NOMO-1 treated with DMSO at 0.1 percent for 48 hours (cell line): ENCODE measurements at regions not wholly inside any gene's neighbourhood (a gene's known extent, or its start where the extent isn't known, plus 50 kb on each side); places are given as distances from the start of the nearest gene placed in this dataset.
"Not testable (repeated sequence)": the region's sequence is repeated elsewhere in the genome, so short reads cannot be mapped to it uniquely, and the experiment has no call there.

Experiments used
- DNase-seq: peaks from one replicate; lab custom pipeline; 2025; ENCODE audit not compliant: unreplicated experiment; lab: John Stamatoyannopoulos, UW

DNA sequence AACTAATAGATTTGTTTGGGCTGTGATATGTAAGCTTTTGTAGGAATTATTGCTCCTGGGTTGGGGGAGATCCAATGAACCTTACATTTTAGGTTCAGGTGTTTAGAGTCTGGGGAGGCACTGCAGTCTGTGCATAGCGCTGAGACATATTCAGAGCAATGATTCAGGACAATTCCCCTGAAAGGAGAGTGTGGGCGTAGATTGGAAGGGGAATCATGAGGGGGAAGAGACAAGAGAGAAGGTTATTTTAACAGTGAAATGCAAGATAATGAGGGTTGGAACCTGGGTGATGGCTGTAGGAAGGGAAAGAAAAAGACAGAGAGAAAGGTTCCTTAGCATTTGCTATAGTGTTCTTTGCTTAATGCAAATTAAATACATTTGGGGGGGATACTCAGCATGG is 1013.4 kb downstream of the REEP3 start:
- no peak for DNase-seq

DNA sequence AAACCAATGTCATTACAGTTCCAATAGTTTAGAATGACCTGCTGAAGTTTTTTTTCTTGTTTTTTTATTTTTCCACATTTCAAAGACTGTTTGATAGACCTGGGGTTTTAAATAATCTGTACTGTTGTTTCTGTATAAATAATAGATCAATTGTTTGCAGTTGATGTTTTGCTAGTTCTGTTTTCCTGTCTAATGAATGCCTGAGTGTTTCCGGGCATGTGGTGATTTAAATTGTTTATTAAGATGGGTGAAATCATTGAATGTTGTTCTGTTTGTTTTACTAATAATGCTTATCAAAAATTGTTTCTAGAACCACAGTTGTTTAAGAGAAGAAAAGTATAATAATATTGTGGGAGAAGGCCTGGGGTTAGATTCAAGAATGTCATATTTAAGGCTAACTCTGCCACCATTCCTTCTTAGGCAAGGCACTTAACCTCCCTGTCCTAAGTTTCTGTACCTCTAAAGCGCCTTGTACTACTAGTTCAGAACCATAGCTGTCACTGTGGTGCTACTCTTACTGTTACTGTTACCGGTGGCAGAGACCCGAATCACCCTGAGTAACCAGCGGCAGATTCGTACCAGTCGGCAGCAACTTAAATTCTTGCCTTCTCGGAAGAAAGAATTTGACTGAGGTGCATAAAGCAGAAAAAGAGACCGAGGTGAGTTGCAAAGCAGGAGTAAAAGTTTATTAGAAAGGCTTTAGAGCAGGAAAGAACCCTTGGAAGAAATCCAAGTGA is 1014.1 kb downstream of the REEP3 start:
- DNase-seq, result no peak

DNA sequence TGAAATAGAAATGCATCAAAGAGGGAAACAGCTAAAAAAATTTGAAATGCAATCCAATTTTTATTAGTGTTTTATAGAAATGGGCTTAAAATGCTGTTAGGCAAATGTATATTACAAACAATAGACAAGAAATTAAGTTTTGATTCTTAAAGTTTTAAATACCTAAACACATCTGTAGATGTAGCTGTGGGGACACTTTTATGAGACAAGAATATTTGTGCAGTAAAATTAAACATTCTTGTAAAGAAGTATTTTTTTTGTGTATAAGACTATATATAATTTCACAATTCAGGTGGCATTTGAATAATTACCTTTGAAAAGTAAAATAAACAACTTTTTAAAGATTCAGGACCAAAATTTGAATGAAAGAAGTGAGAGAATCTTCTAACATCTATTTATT is 1015.9 kb downstream of the REEP3 start:
- DNase-seq, result no peak

DNA sequence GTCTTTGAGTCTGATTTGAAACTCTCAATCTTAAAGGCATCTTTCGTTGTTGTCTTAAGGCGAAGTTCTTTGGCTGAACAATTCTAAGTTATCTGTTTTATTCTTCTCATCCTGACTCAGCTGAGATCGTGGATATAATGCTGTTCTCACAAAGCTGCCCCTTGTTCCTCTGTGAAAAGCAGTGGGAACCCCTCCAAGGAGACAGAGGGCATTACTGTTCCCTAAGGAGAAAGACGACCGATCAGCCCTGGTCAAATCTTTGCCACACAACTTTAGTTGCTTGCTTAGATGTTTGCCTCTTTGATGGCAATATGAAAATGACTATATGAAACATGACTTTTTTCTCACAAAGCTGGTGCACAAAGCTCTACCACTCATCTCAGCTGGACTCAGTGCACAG is 1016.7 kb downstream of the REEP3 start:
- DNase-seq, result no peak

DNA sequence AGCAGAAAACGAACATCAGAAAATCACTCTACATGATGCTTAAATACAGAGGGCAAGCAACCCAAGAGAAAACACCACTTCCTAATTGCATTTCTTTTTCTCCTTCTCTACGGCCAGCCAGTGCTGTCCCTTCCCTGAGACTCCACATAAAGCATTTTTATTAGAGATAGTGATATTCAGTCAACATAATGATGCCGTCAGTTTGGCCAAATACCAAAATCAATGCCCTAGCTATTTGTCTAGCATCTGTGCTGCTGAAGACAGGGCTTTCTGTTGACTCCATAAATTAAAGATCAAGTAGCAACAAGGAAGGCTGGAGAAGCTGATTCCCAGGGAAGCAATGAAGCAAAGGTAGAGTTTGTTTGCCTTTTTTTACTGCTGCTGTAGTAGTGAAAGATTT is 1024.9 kb downstream of the REEP3 start:
- no peak for DNase-seq

DNA sequence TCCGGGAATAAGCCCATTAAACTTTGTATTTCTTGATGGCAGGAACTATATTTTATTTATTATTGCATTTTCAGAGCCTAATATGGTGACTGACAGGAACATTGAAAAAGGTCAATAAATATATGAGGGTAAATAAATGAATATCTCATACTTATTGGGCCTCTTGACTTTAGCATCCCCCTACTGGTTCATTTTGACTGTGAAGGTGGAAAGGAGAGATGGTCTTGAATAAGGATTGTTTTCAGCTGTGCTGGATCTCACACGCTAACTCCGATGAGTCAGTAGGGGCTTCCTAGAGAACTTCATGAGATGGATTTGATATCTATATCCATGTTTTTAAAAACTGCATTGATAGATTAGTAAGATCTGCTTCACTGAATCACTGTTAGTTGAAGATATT is 1026.0 kb downstream of the REEP3 start:
- no peak for DNase-seq

DNA sequence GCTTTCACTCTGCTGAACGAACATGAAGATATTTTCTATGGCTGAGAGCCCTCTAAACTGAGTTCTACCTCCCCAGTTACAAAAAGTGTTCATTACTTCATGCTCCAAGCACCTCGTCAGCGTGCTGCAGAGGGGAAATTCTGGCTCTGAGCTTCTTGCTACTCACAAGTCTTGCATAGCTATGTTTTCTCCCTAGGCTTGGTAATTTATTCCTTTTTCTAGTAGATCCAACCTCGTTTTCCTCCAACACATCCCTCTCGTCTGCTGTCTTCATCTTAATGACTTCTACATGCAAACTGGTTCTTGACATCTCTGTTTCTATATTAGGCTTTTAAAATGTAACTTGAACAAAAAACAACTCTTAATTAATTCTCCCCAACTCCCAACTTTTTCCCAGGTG is 1034.5 kb downstream of the REEP3 start:
- no peak for DNase-seq

DNA sequence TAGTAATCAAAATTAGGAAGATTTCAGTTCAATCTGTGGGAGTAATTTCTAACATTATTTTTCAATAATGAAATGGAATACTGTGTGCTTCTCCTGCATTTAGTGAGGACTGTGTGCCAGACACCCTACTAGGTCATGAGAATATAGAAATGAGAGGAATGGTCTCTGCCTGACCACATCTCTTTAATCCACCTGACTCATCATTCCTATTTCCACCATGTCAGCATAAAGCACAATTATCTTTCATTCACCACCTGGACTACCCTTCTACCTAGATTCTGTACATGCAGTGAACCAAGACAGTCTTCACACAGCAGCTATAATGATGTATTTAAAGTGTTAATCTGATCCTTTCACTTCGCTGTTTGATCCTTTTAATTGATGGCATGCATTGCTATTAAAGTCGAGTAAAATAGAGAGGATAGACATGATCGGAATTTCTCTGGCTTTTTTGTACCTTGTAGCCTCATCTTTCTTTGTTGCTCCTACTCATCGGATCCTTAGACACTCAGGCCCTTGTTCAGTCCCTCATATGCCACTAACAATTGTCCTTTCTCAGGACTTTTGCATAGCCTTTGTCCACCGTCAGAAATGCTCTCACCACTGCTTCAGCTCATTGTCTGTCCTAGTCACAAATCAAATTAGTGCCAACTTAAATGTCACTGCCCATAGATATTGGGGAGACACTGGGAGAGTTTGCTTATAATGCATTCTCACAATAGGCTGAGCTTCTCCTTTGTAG is 1037.1 kb downstream of the REEP3 start:
- no peak for DNase-seq

DNA sequence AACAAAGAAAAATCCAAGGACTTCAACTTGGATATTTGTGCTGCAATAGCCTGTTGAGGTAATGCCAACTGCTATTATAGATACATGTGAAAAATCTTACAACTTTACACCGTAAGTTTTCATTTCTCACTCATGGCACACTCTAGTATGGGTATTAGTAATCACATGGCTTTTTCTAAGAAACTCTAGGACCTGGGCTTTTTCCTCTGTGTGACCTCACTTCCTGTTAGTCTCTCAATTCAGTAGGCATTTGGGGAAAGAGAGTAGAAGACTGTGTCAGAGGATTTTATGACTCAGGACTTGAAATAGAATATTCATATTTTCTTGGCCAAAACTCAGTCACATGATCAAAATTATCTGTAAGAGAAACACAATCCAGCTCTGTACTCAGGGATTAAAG is 1049.9 kb downstream of the REEP3 start:
- DNase-seq, result no peak

DNA sequence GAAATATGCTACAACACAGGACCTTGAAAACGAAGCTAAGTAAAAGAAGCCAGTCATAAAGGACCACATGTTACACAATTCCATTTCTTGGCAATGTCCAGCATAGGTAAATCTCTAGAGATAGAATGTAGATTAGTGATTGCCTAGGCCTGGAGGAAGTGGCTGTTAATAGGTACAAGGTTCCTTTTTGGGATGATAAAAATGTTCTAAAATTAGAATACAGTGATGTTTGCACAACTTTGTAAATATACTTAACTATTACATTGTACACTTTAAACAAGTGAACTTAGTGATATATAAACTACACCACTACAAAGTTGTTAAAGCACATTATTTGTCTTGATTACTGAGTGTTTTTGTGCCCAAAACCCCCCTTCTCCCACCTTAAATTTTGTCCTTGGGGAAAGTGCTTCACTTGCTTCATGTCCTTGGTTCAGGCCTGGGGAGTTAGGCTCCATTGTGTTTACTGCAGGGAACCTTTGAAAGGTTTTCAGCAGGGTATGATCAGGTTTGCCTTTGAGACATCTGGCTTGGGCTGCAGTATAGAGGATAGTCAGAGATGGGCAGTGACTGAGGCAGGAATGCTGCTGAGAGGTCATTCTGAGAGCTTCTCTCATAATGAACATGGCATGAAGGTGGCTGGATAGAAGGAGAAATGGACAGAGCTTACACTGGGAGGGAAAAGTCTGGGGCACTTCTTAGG is 1052.6 kb downstream of the REEP3 start:
- no peak for DNase-seq

DNA sequence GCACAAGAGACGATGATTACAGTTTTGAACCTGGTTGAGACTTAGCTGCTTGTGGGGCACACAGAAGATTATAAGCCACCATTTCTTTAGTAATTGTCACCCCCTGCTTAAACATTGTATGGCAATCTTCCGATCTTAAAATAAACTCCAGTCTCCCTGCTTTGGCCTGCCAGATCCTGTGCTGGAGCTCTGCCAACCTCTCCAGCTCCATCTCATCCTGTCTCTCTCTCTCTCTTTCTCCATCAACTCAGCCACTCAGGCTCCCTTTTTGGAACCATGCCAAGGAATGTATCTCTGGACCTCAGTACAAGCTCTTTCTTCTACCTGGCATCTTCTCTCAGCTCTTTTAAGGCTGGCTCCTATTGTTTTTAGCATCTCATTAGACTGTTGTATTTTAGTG is 1053.2 kb downstream of the REEP3 start:
- no peak for DNase-seq

DNA sequence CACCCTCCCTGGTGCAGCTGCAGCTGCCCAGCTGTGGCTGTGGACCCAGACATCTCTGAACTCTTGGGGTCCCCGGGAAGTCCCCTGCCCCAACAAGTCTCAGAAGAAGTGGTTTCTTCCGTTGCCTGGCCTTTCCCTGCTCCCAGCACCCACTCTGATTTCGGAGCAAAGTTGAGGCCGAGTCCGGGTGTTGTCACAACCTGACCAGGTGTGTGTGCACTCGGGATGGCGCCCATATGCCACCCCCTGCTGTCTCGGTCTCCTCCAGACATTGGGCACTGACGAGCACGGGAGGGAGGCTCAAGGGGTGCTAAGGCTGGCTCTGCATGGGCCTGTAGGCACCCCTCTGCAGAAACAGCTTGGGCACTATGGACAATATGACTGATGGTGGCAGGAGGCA is 1055.3 kb downstream of the REEP3 start:
- DNase-seq, result no peak

DNA sequence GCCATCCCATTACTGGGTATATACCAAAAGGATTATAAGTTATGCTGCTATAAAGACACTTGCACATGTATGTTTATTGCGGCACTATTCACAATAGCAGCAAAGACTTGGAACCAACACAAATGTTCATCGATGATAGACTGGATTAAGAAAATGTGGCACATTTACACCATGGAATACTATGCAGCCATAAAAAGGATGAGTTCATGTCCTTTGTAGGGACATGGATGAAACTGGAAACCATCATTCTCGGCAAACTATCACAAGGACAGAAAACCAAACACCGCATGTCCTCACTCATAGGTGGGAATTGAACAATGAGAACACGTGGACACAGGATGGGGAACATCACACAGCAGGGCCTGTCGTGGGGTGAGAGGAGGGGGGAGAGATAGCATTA is 1057.6 kb downstream of the REEP3 start:
- not testable (repeated sequence) for DNase-seq

DNA sequence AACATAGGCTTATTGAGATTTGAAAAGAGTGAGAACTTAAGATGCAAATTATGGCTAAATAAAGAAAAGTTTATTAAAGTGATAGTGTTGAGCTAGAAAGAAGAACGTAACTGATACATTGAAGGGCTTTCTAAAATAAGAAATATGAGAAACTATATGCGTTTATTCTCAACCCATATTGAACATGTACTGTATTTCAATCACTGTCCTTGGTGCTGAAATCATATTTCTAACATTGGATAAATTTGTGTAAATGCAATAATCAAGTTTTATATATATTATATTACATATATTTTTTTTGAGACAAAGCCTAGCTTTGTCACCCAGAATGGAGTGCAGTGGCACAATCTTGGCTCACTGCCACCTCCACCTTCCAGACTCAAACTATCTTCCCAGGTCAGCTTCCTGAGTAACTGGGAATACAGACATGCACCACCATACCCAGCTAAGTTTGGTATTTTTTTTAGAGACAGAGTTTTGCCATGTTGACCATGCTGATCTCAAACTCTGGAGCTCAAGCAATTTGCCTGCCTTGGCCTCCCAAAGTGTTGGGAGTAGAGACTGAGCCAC is 1065.8 kb downstream of the REEP3 start:
- DNase-seq, result no peak

DNA sequence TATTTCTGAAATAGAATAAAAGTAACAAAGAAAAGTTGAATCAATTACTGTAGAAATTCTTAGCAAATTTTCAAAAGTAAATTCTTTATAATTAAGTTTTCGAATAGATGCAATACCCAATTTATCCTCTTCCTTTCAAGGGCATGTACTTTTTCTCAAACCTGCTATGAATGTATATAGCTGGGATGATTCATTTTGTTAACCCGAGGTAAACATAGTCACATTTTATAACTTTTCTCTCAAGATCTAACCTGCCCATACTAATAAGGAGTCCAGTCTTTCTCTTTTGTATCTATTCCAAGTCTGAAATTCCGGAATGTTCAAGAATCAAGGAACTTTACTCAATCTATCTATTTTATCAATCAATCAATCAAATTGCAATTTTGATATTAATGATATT is 1072.9 kb downstream of the REEP3 start:
- DNase-seq, result no peak

DNA sequence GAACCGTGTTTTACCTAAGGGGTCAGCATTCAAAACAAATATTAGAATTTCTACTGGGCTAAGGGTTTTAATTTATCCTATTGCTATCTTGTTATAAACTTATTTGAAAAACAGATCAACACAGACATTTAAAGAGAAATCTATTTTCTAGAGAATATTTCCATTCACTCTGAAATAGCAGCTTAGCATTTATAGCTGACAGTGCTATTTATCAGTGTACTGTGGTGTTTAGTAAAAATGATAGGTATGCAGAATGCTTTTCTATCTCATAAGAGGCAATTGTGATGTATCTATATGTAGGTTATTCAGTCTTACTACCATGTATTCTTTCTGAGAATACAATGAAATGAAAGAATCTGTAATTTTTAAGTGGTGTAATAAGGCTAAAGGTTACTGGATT is 1077.4 kb downstream of the REEP3 start:
- DNase-seq, result no peak

DNA sequence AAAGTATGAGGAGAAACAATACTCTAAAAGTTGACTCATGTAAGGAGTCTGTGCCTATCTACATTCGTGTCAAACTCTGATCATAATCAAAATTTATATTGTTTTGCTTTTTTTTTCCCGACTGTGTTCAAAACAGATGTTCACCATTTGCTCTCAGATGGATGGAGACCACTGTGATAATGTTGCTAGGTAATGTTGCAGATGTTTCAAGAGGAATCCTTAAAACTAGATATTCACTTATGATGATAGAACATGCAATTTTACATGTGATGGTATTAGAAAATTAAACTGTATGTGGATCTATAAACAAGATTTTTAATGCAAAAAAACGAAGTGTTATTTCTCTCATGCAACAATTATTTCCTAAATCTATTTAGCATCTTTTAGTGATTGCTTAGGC is 1080.1 kb downstream of the REEP3 start:
- no peak for DNase-seq

DNA sequence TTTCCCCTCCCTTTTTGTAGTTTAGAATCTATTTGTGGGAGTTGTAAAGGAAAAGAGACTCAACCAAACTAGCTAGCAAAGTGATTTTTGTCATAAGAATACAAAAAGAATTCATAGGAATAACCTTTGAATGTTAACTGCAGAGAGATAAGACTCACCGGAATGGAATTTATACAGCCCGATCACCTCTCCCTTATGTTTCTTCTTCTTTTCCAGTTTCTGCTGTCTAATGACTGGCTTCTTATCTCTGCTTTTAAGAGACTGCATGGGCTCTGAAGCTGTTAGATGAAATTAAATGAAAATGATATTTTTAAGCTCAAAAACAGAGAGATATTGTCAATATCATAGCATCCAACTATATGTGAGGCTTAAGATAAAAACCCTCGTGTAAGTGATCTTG is 1095.9 kb downstream of the REEP3 start:
- no peak for DNase-seq

DNA sequence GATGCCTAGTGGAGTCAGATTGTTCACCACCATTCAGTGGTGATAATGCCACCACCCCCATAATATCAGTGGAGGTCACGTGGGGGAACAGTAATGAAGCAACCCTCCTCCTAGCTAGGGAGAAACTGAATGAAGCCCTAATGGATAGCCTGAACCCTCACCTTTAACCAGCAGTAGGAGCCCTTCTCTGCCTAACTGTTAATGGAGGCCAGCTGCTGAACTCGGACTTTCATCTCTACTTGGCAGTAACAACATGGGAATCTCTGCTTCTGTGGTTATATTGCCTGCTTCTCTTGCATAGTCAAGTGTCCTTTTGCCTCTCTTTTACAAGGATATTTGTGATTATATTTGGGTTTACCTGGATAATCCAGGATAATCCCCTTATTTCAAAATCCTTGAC is 1097.9 kb downstream of the REEP3 start:
- no peak for DNase-seq

DNA sequence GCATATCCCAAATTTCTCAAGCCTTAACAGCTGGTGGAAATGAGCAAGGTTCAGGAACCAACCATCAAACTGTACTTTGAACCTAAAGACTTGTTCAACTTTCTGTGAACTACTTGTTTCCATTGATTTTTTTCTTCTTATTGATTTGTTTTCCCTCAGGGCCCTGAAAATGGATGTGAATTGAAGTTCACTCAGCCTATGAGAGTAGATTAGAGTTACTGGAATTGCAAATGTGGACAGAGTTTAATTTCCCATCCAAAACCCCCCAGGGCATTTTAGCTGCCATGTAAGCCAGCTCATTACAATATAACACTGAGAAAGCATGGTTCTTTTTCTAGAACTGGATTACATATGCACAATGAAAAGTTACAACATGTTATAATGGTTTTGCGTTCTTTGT is 1105.7 kb downstream of the REEP3 start:
- DNase-seq, result no peak

DNA sequence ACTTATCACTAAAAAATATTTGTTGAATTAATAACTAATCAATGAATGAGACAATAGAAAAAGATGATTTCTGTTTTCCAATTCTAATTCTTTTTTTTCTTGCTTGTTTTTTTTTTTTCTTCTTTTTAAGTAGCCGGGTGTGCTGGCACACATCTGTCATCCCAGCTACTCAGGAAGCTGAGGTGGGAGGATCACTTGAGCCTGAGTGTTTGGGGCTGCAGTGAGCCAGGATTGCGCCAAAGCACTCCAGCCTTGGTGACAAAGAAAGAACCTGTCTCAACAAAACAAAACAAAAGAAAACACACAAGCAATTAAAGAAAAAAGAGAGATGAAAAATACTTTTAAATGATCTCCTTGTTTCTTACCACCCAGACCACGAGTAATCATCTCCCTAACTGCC is 1109.3 kb downstream of the REEP3 start:
- DNase-seq, result no peak

DNA sequence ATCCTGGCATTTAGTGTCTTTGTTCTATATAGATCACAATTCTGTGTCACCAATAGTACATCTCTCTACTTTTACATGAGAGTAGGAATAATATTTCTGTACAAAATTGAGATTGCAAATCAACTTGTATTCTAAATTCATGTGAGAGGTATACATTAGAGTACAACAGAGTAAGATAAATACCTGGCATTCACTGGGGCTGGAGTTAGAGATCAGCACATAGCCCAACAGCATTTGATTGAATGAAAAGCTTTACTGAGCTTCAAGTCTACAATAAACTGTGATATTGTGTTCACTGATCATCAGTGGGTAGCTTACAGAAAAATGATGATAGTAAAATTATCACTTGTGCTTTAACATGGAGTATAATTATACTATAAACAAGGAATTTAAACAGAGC is 1114.7 kb downstream of the REEP3 start:
- no peak for DNase-seq
